Stimulated activated naive B cell treated with anti-CD40 and anti-IgM and Interleukin-4, amounts not matched to agents 10 μg/mL and 1 μg/mL and 100 μg/mL, for 72 hours (primary cell): ENCODE measurements at regions not wholly inside any gene's neighbourhood (a gene's known extent, or its start where the extent isn't known, plus 50 kb on each side); places are given as distances from the start of the nearest gene placed in this dataset.
"Not testable (repeated sequence)": the region's sequence is repeated elsewhere in the genome, so short reads cannot be mapped to it uniquely, and the experiment has no call there.

Source experiments
- ATAC-seq, 2 donors: fragments of 150-1000 bp; cut with Tn5 transposase; replicated peaks; 2 replicates each; pipeline ENCODE4 v1.10.0; 2021; ENCODE audit warnings: moderate library complexity in 1 of 2
- DNase-seq: peaks from one replicate; pipeline ENCODE4 v3.0.0; 2021
- H3K27ac Mint-ChIP-seq: one replicate; pipeline ENCODE4 v1.8.0; 2022; ENCODE audit warnings: mild to moderate bottlenecking, mixed read lengths
- H3K27me3 Mint-ChIP-seq, 2 donors: one replicate each; pipeline ENCODE4 v1.8.0; 2022; ENCODE audit warnings: mixed read lengths in 2 of 2
- H3K36me3 Mint-ChIP-seq, 2 donors: one replicate each; pipeline ENCODE4 v1.8.0; 2022; ENCODE audit warnings: mixed read lengths in 2 of 2, mild to moderate bottlenecking in 1 of 2
- H3K4me1 Mint-ChIP-seq, 2 donors: one replicate each; pipeline ENCODE4 v1.8.0; 2022; ENCODE audit warnings: mixed read lengths in 2 of 2, mild to moderate bottlenecking in 1 of 2
- H3K4me3 Mint-ChIP-seq, 2 donors: one replicate each; pipeline ENCODE4 v1.8.0; 2022; ENCODE audit warnings: mild to moderate bottlenecking in 2 of 2, mixed read lengths in 2 of 2, moderate library complexity in 1 of 2
- H3K9me3 Mint-ChIP-seq, 2 donors: one replicate each; pipeline ENCODE4 v1.8.0; 2022; ENCODE audit warnings: mixed read lengths in 2 of 2, mild to moderate bottlenecking in 1 of 2

- Mint-ChIP-seq H3K4me3 (no peak overlapping the region), H3K36me3 (no peaks in the 10 kb centered on the region), H3K4me1 (no peaks in the 10 kb centered on the region), H3K27ac (no peak overlapping the region), H3K27me3 (no peaks in the 10 kb centered on the region), H3K9me3 (peaks cover 0 to 1% of the 10 kb centered on the region in 2 donors)
- DNase-seq (no peak), ATAC-seq (no peak)
Observed at GRCh38 chr5:105885266-105885665, 1785.5 kb downstream of the EFNA5 start.

GRCh38 chr5:105882956-105883481 is 1787.7 kb downstream of the EFNA5 start:
- H3K4me3 Mint-ChIP-seq = no peak overlapping the region
- no peaks in the 10 kb centered on the region for H3K4me1 Mint-ChIP-seq
- no peak overlapping the region for H3K27ac Mint-ChIP-seq
- no peaks in the 10 kb centered on the region for H3K36me3 Mint-ChIP-seq
- no peaks in the 10 kb centered on the region for H3K27me3 Mint-ChIP-seq
- ATAC-seq (no peak), DNase-seq (no peak)
- peaks cover 0 to 1% of the 10 kb centered on the region in 2 donors for H3K9me3 Mint-ChIP-seq

GRCh38 chr5:105878402-105878801 is 1792.3 kb downstream of the EFNA5 start:
- ATAC-seq (no peak), DNase-seq (no peak)
- Mint-ChIP-seq H3K27ac (no peak overlapping the region), H3K4me3 (no peak overlapping the region), H3K4me1 (no peaks in the 10 kb centered on the region), H3K36me3 (no peaks in the 10 kb centered on the region), H3K27me3 (no peaks in the 10 kb centered on the region), H3K9me3 (peaks cover 0 to 3% of the 10 kb centered on the region in 2 donors)

GRCh38 chr5:105877592-105877991 is 1793.1 kb downstream of the EFNA5 start:
- peaks cover 0 to 3% of the 10 kb centered on the region in 2 donors for H3K9me3 Mint-ChIP-seq
- H3K36me3 Mint-ChIP-seq = no peaks in the 10 kb centered on the region
- no peak overlapping the region for H3K27ac Mint-ChIP-seq
- no peaks in the 10 kb centered on the region for H3K4me1 Mint-ChIP-seq
- DNase-seq (no peak), ATAC-seq (no peak)
- no peaks in the 10 kb centered on the region for H3K27me3 Mint-ChIP-seq
- H3K4me3 Mint-ChIP-seq = no peak overlapping the region

GRCh38 chr5:105874316-105874715 is 1796.4 kb downstream of the EFNA5 start:
- no peak overlapping the region for H3K27ac Mint-ChIP-seq
- no peak for ATAC-seq

GRCh38 chr5:105872569-105873270 is 1798.0 kb downstream of the EFNA5 start:
- Mint-ChIP-seq H3K9me3 (peaks cover 0 to 3% of the 10 kb centered on the region in 2 donors), H3K4me3 (no peak overlapping the region), H3K36me3 (no peaks in the 10 kb centered on the region), H3K27ac (no peak overlapping the region), H3K4me1 (no peaks in the 10 kb centered on the region), H3K27me3 (no peaks in the 10 kb centered on the region)
- no peak for ATAC-seq
- no peak for DNase-seq

More at GRCh38 chr5:105874316-105874715, 1796.4 kb downstream of the EFNA5 start:
- no peak for DNase-seq
- Mint-ChIP-seq H3K9me3 (peaks cover 0 to 3% of the 10 kb centered on the region in 2 donors), H3K4me3 (no peak overlapping the region), H3K27me3 (no peaks in the 10 kb centered on the region), H3K4me1 (no peaks in the 10 kb centered on the region), H3K36me3 (no peaks in the 10 kb centered on the region)

- Mint-ChIP-seq H3K36me3 (no peaks in the 10 kb centered on the region), H3K27ac (no peak overlapping the region), H3K4me3 (no peak overlapping the region), H3K4me1 (no peaks in the 10 kb centered on the region), H3K27me3 (no peaks in the 10 kb centered on the region), H3K9me3 (peaks cover 0 to 9% of the 10 kb centered on the region in 2 donors)
- no peak for DNase-seq
- peak in 1 of 2 donors; percentile 14 for ATAC-seq
Observed at GRCh38 chr5:105868038-105868780, 1802.5 kb downstream of the EFNA5 start.

GRCh38 chr5:105865834-105866233 is 1804.9 kb downstream of the EFNA5 start:
- DNase-seq = no peak
- Mint-ChIP-seq H3K27ac (no peak overlapping the region), H3K4me1 (no peaks in the 10 kb centered on the region), H3K4me3 (no peak overlapping the region), H3K9me3 (peaks cover 0 to 9% of the 10 kb centered on the region in 2 donors), H3K27me3 (no peaks in the 10 kb centered on the region), H3K36me3 (no peaks in the 10 kb centered on the region)
- no peak for ATAC-seq

GRCh38 chr5:105859350-105859749 is 1811.4 kb downstream of the EFNA5 start:
- not testable (repeated sequence) for DNase-seq, H3K27ac Mint-ChIP-seq, H3K4me1 Mint-ChIP-seq, H3K9me3 Mint-ChIP-seq, ATAC-seq, H3K27me3 Mint-ChIP-seq, H3K4me3 Mint-ChIP-seq, H3K36me3 Mint-ChIP-seq

- Mint-ChIP-seq H3K27ac (no peak overlapping the region), H3K4me3 (no peak overlapping the region), H3K27me3 (no peaks in the 10 kb centered on the region), H3K9me3 (peaks cover 0 to 3% of the 10 kb centered on the region in 2 donors), H3K4me1 (no peaks in the 10 kb centered on the region), H3K36me3 (no peaks in the 10 kb centered on the region)
- ATAC-seq (no peak), DNase-seq (no peak)
Observed at GRCh38 chr5:105849701-105850100, 1821.0 kb downstream of the EFNA5 start.

GRCh38 chr5:105840800-105841199 is 1829.9 kb downstream of the EFNA5 start:
- no peaks in the 10 kb centered on the region for H3K36me3 Mint-ChIP-seq
- H3K9me3 Mint-ChIP-seq = peaks cover 5 to 11% of the 10 kb centered on the region in 2 donors
- DNase-seq = no peak
- no peaks in the 10 kb centered on the region for H3K4me1 Mint-ChIP-seq
- H3K4me3 Mint-ChIP-seq = no peak overlapping the region
- no peaks in the 10 kb centered on the region for H3K27me3 Mint-ChIP-seq
- no peak overlapping the region for H3K27ac Mint-ChIP-seq
- no peak for ATAC-seq

GRCh38 chr5:105836887-105837286 is 1833.8 kb downstream of the EFNA5 start:
- Mint-ChIP-seq H3K9me3 (peaks cover 5 to 11% of the 10 kb centered on the region in 2 donors), H3K36me3 (no peaks in the 10 kb centered on the region), H3K27ac (no peak overlapping the region), H3K4me1 (no peaks in the 10 kb centered on the region), H3K27me3 (no peaks in the 10 kb centered on the region), H3K4me3 (no peak overlapping the region)
- no peak for DNase-seq
- no peak for ATAC-seq

- Mint-ChIP-seq H3K4me3 (no peak overlapping the region), H3K27ac (no peak overlapping the region), H3K4me1 (no peaks in the 10 kb centered on the region), H3K36me3 (no peaks in the 10 kb centered on the region), H3K9me3 (peaks cover 5 to 9% of the 10 kb centered on the region in 2 donors), H3K27me3 (no peaks in the 10 kb centered on the region)
- ATAC-seq = no peak
- DNase-seq = no peak
Observed at GRCh38 chr5:105836268-105836667, 1834.5 kb downstream of the EFNA5 start.

- DNase-seq = no peak
- ATAC-seq = no peak
- H3K27ac Mint-ChIP-seq = no peak overlapping the region
- no peaks in the 10 kb centered on the region for H3K4me1 Mint-ChIP-seq
- no peaks in the 10 kb centered on the region for H3K36me3 Mint-ChIP-seq
- no peaks in the 10 kb centered on the region for H3K27me3 Mint-ChIP-seq
- peaks cover 0 to 1% of the 10 kb centered on the region in 2 donors for H3K9me3 Mint-ChIP-seq
- no peak overlapping the region for H3K4me3 Mint-ChIP-seq
Observed at GRCh38 chr5:105828821-105829220, 1841.9 kb downstream of the EFNA5 start.

- Mint-ChIP-seq H3K9me3 (peaks cover 0 to 3% of the 10 kb centered on the region in 2 donors), H3K4me3 (no peak overlapping the region), H3K27ac (no peak overlapping the region), H3K4me1 (no peaks in the 10 kb centered on the region), H3K27me3 (no peaks in the 10 kb centered on the region), H3K36me3 (no peaks in the 10 kb centered on the region)
- no peak for ATAC-seq
- no peak for DNase-seq
Observed at GRCh38 chr5:105821800-105822199, 1848.9 kb downstream of the EFNA5 start.
